COLO668 (cell line): ENCODE measurements at regions not wholly inside any gene's neighbourhood (a gene's known extent, or its start where the extent isn't known, plus 50 kb on each side); places are given as distances from the start of the nearest gene placed in this dataset.

Experiments used
- DNase-seq: peaks from one replicate; lab custom pipeline; 2025; ENCODE audit not compliant: unreplicated experiment; lab: John Stamatoyannopoulos, UW

DNA sequence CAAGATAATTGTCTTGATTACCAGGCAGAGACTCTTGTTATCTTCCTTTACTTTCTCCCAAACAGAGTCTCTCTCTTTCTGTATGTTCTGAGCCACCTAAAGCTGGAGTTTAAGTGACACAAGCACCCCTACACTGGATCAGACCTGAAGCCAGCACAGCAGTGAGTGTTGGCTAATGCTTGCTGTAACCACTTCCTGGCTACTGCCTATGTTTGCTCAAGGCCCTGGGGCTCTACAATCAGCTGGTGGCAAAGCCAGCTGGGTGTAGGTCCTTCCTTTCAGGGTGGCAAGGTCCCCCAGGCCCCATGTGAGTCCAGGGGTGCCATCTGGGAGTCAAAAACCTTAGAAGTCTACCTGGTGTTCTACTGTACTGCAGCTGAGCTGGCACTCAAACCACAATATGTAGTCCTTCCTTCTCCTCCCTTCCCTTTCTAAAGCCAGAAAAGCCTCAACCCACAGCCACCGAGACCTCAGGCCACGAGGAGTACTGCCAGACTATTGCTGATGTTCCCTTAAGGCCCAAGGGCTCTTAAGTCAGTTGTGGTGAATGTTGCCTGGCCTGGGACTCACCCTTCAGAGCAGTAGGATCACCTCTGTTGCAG is 416.3 kb downstream of the ADRA2A start:
- DNase-seq, result no peak

DNA sequence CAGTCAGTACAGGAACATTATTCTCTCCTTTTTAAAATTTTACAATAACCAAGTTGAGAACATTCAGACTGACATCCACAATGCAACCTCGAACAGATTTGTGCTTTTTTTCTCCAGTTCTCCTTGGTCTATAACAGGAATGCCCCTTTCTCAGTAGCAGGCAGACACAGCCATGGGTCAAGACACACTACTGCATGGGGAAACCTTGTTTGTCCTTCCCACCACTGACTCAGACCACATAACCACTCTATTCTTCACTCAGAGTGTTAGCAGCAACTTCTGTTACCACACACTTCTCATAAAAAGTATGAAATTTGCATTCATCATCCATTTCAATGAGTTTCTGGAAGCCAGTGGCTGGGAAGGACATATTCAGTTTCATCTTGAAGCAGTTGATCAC is 421.7 kb downstream of the ADRA2A start:
- DNase-seq, result no peak

DNA sequence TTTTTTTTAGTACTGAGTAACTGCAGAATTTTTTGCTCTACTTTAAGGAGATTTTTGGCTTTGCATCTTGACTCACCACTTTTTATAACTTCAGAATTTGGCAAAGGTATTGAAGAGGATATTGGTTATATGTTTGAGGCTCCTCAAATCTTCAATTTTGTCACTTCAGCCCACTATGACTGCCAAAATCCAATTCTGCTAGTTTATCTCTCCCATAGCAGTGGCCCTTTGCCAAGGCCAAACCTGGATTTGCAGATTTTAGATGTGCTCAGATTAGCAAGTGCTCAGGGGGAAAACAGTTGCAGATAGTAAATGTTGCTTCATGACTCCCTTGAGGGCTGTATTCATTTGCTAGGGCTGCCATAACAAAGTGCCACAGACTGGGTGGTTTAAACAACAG is 427.5 kb downstream of the ADRA2A start:
- no peak for DNase-seq

DNA sequence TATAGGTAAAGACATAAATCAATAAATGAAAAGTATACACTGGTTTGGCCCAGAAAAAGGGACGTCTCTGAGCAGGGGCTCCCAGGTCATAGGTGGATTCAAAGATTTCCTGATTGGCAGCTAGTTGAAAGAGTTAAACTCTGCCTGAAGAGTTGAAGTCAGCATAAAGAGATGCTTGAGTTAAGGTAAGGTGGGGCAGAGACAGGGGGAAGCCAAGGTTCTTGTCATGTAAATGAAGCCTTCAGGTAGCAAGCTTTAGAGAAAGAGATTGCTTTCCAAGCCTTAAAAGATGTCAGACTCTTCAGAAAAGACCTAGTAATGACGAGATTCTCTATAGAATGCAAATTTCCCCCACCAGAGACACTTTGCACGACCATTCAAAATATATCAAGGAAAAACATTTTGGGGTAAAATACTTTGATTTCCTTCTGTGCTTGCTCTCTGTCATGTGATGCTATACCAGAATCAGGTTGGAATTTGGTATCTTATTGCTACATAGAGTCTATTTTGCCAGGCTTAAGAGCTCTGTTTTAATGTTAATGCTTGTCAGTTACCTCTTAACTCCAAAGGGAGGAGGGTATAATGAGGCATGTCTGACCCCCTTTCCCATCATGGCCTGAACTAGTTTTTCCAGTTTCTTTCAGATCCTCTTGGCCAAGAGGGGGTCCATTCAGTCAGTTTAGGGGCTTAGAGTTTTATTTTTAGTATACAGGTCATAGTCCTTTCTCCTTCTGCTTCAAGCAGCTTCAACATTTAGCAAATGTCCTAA is 429.6 kb downstream of the ADRA2A start:
- no peak for DNase-seq

DNA sequence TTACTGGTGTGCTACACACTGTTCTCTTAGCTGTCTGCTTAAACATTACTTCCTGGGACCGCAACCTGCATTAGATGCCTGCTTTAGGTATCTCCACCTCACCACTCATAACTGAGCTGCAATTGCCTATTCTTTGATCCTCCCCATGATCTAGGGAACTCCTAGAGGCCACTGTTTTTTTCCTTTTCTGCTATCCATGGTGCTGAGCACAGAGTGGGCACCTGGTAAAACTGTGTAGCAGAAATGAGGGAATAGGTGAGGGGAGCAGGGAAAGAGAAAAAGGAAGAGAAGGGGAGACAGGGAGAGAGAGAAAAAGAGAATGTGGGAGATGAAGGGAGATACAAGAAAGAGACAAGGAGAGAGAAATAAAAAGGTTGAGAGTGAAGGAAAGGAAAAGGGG is 434.9 kb downstream of the ADRA2A start:
- DNase-seq, result no peak

DNA sequence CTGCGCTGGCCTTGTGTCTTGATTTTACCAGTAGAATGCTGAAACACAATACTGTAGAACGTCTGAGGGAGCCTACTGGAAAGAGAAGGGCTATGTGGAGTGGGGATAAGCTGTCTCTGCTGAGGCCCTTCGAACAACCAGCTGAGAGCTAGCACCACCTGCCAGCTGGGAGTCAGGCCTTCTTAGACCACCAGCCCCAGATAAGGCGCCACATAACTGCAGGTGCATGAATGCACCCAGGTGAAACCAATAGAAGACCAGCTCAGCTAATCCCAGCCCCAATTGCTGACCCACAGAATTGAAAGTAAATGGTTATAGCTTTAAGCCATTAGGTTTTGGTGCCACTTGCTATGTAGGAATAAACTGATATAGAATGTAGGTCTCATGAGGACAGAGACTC is 438.4 kb downstream of the ADRA2A start:
- DNase-seq, result no peak

DNA sequence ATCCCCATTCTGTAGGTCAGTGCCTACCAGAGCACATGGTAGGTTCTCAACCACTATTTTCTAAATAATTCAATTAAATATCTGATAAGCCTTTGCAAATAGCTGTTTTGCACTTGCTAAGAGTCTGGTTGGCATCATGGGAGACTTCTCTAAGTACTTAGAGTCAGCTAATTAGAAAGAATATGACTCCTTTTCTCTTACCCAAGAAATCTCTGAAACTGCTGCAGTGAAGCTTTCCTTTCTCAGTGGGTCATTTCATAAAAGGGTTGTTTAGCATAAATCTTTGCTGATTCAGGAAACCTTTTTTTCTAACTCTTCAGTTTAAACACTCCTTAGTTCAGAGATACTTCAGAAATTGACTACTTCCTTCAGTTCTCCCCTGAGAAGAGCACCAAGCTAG is 438.9 kb downstream of the ADRA2A start:
- no peak for DNase-seq

DNA sequence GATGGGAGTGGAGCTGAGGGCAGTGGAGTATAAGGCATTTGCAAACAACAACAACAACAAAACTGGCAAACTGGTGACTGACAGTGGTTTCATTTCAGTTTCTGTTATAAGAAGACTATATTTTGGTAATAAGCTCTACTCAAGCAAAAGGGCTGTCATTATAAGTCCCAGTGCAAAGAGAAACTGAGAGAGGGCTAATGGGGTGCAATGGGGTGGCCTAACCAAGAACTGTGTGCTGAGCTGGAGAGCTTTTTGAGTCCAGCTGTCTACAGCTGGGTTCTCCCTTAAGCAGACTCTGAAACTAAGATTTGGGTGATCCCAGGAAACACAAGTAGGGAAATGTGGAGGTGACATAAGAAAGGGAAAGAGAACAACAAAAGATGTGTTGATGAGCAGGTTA is 439.3 kb downstream of the ADRA2A start:
- no peak for DNase-seq

DNA sequence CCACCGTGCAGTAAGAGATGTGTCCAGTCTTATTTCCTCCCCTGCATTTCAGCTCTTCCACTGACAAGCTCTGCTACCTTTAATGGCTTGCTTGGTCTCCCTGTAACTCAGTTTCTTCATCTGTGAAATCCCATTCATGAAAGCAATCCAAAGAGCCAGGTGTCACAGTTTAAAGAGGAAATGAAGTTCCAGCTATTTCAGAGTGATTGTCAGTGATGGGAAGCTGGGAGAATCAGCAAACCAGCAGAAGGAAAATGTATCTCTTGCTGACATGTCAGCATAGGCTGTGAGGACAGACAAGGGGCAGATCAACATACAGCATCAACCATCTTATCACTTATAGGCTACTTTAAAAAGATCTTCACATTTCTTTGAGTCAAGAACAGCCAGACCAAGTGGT is 445.3 kb downstream of the ADRA2A start:
- DNase-seq, result no peak

DNA sequence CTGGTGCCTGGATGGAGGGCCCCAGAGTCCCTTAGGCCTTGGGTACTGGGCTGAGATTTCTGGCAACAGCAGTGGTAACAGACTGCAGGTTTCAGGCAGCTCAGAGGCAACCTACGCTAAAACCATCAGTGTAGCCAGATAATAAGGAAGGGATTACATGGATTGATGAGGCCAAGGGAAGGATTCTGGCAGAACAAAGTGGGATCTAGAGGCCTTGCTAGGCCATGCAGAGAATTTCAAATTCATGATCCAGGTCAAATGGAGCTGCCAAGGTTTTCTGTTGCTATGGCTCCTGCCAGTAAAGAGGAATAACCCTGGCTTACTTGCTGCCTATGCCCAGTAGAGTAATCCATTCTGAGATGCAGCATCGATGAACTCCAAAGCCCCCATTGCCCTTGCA is 445.7 kb downstream of the ADRA2A start:
- no peak for DNase-seq

DNA sequence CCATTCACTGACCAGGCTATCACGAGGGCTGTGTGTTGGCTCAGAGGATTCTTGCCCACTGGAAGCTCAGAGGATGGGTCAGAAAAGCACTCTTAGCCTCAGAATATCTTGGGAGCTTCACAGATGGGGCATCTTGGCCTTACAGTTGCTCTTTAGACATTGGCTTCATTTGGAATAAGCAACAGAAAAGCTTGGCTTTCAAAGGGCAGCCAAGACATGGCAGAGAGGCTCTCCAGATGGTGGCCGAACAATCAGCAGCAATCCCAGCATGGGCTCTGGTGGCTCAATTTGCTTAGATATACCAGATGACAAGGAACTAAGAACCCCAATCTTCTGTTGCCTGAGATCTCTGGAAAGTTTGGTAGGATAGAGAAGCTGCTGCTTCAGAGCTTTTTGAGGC is 446.2 kb downstream of the ADRA2A start:
- no peak for DNase-seq

DNA sequence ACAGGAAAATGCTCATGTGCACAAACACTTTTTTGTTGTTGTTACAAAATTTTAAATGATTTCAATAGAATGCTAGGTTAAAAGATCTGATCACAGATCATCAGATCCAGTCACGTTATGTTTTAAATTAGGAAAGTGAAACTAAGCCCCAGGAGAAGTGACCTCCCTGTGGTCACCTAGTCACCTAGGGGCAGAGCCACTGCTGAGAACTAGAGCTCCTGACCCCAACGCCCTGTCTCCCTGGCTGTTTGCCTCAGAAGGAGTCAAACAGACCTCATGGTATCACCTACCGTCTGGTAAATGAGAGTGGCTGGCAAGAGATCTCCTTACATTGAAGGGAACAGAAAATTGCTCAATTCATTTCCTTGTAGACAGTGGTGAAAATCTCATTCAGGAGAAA is 447.3 kb downstream of the ADRA2A start:
- DNase-seq, result no peak

DNA sequence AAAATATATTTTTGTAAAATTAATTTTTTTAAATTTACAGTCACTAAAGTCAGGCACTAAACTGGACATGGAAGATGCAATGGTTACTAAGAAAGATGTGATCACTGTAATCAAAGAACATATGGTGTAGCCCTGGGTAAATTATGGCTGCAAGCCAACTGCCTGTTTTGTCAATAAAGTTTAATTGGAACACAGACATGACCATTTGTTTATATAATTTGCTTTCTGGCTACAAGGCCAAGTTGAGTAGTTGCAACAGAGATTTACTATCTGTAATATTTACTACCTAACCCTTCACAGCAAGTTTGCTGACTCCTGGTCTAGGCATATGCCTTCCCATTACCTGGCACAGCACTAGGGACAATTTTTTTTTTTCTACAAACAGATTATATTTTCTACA is 448.9 kb downstream of the ADRA2A start:
- no peak for DNase-seq

DNA sequence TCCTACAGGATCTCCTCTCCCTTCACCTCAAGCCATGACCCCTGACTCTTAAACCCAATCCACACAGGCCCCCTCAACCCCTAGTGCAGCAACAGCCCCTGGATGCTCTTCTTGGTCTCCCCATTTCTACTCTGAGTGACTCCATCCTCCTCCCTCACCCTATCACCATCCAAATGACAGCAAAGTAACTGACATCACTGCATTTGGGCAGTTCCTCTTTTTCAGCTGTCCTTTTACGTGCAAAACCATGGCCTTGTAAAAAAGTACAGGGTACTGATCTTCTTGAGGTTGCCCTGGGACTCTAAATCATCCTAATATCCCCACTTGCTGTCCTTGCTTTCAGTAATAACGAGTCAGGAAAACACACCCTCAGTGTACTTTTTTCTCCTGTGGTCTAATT is 454.9 kb downstream of the ADRA2A start:
- no peak for DNase-seq

DNA sequence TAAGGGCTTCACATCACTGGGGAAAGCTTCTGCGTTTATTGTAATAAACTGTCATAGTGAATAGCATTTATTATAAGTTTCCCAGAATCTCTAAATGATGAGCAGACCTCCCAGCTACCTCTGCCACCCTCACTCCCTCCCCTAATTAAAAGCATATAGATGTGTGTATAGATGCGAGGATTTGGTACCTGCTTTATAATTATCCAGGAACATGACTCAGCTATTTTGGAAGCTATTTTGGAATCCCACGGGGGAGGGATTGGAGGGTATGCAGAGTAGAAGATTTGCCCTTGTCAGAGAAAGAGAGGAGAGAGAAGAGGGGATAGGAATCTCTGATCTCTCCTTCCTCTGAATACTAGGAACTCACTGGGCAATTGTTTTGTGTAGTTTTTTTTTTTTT is 455.3 kb downstream of the ADRA2A start:
- no peak for DNase-seq

DNA sequence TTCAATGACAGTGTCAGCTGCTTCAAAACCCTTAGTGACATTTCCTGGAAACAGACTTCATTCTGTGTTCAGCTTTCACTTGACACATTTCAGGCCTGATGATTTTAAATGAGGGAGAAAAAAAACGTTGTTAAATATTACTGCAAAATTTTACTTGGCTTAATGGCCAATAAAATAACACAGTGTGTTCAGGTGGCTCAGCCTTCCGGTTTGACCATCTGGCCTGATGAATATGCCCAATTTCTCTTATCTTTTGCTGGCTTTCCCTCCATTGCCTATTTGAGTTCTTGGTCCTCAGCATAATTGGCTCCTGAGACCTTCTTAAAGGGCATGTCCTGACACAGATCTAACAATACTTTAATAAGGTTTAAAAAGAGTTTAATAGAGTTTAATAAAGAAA is 462.4 kb downstream of the ADRA2A start:
- DNase-seq, result no peak

DNA sequence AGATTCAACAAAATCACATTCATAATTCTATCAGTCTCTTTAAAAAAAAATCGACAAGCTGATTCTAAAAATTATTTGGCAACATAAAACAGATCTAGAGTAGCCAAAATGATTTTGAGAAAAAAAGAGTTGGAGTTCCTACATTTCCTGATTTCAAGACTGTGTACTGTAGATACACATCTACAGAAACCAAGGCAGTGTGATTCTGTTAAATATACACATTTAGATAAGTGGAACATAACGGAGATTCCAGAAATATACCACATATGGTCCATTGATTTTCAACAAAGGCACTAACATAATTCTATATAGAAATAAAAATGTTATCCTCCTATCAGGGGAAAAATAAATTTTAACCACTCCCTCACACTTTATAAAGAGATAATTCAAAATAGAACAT is 467.0 kb downstream of the ADRA2A start:
- no peak for DNase-seq

DNA sequence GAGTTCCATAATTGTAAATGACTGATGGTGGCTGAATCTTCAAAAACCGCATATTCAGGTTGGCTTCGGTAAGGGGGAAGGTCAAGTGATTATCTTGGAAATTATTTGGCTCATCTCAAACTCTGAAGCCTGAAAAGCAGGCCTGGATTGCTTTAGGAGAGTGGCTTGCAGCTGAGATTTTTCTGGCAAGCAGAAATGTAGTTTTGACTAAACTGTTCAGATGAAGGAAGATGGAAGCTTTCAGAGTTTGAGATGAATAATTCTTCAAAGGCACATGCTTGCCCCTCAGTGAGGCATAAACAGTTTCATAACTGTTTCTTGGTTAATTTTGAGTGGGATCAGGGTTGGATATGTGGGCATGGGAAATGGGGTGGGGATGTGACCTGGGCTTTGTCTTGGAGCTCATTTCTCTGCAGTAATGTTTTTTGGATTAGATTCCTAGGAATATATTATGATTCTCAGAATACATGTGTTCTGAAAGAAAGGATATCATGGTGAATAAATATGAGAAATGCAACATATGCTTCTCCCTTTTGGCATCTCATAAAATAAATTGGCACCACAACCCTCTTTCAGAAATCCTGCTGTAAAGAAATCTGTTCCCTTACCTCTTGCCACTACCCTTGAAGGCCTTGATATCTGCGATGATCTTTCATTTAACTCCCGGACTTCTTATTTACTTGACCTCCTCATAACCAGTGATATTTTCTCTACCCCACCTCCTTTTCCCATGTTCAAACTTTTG is 469.2 kb downstream of the ADRA2A start:
- DNase-seq, result no peak

DNA sequence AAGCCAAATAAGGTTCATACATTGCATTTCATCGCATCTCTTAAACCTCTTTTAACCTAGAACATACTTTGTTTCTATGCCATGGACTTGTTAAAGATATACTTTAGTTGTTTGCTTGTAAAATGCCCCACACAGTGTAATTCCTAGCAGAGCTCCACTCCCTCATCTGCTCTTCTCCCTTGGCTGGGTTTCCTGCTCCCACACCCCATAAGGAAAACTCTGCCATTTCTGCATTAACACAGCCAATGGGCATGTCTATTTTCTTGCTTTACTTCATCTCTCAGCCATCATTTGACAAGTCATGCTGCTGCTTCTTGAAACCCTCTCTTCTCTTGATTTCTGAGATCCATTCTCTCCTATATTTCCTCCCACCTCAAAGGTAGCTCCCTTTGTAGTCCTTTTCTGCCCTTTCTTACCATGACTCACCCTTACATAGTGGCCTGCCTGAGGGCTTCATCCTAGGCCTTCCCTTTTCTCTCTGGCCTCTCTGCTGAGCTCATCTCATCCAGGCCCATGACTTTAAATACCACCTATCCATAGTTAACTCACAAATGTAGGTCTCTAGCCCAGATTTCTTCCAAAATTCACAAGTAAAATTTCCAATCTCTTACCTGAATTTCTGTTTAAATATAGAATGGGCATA is 471.4 kb downstream of the ADRA2A start:
- no peak for DNase-seq

DNA sequence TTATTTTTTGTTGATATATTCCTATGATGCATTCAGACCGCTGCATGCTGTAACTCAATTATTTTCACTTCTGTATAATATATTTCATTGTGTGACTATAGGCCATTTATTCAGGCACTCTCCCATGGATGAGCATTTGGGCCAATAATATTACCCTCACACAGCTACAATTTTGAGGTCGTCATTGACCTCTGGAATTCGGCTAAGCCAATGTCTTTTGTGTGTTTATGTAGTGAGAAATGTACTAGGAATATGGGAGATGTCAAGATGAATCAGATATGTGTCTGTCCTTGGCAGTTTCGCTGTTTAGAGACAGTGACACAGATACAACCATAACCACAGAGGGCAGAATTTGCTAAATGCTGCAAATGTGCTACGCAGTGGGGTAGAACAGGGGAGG is 474.2 kb downstream of the ADRA2A start:
- DNase-seq, result no peak

DNA sequence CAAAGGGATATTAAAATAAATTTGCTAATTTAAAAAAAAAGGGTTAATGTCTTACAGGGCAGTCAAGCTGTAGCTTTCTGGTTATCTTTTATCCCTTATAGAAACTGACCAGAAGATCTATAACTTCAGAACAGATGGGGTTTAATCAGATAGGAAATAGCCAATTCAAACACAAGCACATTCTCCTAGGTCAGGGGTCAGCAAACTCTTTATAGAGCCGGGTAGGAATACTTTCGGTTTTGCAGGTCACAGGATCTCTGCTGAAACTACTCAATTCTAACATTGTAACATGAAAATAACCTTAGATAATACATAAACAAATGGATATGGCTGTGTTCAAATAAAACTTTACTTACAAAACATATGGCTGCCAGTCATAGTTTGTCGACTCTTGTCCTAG is 479.8 kb downstream of the ADRA2A start:
- no peak for DNase-seq

DNA sequence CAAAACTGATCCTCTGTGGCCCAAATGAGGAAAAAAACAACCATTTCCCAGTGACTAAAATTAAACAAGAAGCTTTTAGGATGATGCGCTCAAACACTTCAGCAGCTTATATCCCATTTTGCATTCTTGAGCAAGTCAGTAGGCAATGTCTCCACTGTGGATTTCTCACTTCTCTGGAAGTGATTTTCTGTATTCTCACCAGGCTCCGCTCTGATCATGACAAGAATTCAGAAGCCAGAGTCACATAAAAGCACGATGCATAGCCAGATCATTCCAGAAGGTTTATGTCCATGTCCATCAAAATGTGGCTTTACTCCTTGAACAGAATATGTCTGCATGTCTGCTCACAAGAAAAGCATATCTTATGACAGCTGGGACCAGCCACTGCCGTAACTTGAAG is 481.4 kb downstream of the ADRA2A start:
- no peak for DNase-seq
